Myocyte (in vitro differentiated cells): ENCODE measurements at regions not wholly inside any gene's neighbourhood (a gene's known extent, or its start where the extent isn't known, plus 50 kb on each side); places are given as distances from the start of the nearest gene placed in this dataset.

Source experiments
- DNase-seq: peaks from one replicate; pipeline ENCODE4 v3.0.0-alpha.2; 2012; ENCODE audit warnings: low read depth

GRCh38 chr2:18797133-18797845, 207.9 kb upstream of the NT5C1B start:
- DNase-seq, result no peak

DNA sequence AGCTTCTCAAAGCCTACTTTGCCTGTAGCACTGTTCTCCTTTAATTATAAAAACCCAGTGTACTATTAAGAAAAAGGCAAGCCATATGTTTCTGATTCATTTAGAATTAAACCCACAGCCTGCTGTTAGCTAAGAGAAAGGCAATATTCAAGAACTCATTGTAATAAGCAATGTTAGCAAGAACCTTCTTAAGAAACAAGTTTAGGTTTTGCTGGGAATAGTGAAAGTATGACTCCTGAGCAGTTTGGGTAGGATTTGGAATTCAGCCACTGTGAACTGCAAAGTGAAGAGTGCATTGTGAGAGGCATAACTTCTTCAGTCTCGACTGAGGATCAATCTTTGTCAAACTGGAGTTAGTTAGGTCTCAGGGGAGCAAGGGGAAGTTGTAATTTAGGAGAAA, 206.5 kb upstream of the NT5C1B start:
- no peak for DNase-seq

DNA sequence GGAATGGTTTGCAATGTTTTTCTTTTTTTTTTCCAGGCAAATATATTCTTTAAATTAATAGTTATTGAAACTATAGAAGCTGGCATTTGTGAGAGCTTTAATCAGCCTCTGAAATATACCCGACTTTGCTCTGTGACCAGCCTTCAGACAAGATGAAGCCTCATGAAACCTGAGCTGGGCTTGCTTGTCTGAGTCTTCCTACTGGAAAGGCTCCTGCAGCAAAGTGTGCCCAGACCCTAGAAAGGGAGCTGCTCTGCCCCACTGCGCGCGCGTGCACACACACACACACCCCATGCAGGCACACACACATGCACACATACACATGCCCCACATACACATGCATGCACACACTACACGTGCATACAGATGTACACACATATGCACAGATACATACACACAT, 203.3 kb upstream of the NT5C1B start:
- no peak for DNase-seq

DNA sequence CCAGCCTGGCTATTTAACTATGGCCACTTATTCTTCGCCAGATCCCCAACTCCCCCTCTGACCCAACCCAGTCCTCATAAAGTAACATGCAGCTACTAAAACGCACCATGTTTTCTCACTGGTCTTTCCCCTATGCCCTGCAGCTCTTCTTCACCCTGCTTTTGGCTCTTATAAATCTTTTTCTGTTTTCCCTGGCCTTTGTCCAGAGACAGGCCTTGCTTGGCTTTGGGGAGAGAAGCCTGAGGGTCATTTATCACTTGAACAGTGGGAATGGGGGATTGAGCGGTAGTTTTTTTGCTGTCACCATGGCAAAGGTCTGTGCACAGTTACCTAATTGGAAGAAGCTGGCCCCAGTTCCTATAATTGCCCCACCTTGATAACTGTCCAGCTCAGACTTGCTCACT, 202.9 kb upstream of the NT5C1B start:
- DNase-seq, result peak; percentile 15

DNA sequence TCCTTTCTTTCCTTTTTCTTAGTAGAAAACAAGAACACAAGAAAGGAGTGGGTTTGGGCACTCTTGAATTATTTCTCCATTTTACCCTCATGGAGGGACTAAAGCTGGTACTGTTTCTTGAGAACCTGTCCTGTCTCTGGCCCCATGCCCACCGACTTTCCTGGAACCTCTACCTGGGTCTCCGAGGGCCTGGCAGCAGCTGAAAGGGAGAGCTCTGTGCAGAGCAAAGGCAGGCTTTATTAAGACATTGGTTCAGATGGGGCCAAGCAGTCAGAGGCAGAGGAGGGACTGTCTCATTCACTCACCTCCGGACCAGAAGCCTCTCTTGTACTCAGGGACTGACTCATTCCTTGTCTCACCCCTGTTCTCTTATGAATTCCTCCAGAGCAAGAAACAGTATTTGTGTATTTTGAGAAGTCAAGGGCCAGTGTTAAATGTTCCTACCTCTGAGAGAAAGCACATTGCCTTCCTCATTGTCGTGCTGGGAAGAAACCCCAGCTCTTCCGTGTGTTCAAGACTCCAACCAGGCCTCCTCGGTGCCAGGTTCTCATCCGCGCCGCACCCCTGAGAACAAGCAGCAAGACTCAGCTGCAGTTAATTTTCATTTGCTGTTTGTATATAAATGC, 201.9 kb upstream of the NT5C1B start:
- DNase-seq, result no peak

DNA sequence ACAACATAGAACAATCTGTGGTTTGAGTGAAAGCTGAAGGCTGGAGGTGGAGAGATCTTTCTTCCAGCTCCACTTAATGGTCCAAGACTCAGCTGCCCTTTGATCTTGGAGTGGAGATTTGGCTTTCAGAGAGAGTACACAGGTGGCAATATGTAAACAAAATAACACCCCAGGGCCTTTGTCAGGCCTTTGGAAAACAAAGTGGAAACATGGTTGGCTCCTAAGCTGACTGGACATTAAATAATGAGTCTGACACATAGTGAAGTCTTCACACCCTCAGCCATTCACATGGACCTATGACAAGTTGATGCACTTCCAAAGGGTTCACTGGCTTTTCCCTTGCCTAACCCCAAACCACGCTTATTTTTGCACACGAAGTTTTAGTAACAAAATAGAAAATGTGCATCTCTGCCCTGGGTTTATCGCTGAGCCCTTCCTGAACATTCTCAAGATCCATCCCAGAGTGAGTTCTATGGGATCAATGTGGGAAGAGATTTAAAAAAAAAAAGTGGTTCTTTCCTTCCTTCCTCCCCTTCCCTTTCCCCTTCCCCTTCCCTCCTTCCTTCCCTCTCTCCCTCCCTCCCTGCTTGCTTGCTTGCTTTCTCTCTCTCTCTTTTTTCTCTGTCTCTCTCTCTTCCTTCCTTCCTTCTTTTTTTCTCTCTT, 201.3 kb upstream of the NT5C1B start:
- DNase-seq, result no peak

DNA sequence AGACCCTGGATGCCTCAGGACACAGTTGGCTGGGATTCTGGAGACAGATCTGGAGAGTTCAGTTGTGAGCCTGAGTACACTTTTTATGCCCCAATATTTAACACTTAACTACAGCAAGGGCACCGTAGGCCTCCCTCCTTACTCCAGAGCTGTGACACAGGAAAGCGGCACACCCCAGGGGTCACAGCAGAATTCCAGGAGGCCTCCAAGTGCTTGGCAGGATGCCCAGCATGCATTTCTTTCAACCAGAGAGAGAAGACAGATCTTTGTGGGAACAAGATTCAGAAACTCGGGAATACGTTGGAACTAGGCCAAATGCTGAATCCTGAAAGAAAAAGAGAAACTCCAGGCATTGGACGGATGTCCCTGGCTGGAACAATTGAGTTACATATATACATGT, 199.2 kb upstream of the NT5C1B start:
- peak; percentile 55 for DNase-seq

- no peak for DNase-seq
Measured at GRCh38 chr2:18787726-18788125, 198.4 kb upstream of the NT5C1B start.

- no peak for DNase-seq
Measured at GRCh38 chr2:18784245-18784644, 194.9 kb upstream of the NT5C1B start.

DNA sequence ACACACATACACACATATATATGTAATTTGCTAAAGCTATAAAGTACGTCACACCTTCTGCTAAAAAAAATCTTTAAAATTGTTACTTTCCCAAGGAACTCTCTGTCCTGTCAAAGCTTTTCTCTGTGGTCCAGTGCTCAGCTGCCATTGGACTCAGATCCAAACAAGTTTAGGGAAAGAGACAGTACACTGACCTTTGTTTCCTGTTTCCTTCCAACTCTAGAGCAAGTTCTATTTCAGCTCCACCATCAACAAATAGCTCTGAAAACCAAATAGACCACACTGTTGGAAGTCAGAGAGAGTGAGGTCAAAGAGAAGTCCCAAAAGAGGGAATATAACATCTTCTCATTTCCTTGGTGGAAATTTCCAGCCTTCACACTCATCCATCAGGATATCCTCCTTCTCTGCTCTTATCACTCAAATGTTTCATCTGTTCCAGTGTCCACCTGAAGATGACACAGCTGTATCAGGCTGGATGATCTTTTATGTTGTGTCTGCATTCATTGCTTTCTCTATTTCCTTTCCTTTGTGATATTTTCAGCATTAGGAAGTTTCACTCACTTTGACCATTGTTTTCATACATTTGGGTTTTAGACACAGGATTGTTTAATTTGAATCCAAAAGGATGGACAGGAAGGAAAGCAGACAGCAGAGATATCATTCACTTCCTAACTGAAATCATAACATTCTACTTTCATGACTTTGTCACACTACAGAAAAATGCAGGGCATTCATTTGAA, 192.3 kb upstream of the NT5C1B start:
- no peak for DNase-seq

DNA sequence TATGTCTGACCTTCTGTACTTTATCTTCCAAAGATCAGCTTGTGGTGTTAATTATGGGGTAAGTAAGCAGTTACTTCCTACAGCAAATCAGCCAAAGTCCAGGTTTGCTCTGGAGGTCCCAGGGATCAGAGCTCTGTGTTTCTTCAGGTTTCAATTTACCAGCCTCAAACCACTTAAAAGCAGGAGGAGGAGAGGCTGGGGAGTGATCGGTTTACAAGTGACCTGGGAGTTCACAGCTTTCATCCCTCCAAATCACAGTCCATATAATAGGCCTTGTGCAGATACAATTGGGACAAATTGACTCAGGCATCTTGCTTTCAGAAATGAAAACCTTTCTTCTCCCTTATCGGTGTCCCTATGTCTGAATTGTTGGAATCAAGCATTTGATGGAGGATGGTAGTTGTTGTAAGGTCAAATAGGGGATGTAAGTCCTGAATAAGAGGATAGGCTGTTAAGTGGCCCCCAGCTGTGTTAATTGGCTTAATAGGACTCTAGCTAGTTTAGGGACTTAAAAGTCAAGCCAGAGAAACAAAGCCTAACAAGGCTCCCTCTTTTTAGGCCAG, 188.0 kb upstream of the NT5C1B start:
- no peak for DNase-seq

DNA sequence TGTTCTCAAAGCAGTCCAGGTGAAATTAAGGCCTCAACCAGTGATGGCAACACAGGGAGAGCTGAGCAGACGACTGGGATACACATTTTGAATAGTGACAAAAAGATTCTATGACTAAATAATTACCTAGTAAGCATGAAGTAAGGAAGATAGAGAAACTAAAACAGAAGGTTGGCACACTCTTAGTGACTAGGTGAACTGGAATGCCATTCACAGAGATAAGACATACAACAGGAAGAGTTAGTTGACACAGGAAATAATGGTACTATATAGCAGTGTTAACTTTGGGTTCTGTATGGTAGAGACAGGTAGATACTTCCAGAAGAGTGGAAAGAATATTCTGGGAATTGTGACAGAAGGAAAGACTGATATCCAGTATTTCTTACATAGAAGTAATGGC, 181.8 kb upstream of the NT5C1B start:
- no peak for DNase-seq

GRCh38 chr2:18763338-18763737, 174.0 kb upstream of the NT5C1B start:
- no peak for DNase-seq

- no peak for DNase-seq
Measured at GRCh38 chr2:18762667-18763066, 173.3 kb upstream of the NT5C1B start.

DNA sequence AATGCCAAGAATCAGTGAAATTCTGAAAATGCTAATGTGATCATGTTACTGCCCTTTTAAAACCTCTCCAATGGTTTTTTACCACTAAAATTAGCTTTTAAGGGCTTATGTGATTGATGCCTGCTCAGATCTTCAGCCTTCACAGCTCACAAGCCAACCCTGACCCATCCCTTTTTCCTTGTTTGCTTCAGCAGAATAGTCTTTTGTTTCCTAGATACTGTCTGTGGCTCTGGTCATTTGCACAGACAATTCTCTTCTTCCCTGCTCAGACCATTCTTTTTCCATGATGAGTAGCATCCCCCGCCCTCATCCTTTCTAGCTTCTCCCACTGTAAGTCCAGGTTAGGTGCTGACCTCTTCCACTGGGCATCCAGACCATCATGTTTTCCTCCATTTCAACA, 164.9 kb upstream of the NT5C1B start:
- DNase-seq, result no peak

- DNase-seq, result no peak
Measured at GRCh38 chr2:18753722-18754121, 164.4 kb upstream of the NT5C1B start.

- no peak for DNase-seq
Measured at GRCh38 chr2:18752667-18753422, 163.5 kb upstream of the NT5C1B start.

DNA sequence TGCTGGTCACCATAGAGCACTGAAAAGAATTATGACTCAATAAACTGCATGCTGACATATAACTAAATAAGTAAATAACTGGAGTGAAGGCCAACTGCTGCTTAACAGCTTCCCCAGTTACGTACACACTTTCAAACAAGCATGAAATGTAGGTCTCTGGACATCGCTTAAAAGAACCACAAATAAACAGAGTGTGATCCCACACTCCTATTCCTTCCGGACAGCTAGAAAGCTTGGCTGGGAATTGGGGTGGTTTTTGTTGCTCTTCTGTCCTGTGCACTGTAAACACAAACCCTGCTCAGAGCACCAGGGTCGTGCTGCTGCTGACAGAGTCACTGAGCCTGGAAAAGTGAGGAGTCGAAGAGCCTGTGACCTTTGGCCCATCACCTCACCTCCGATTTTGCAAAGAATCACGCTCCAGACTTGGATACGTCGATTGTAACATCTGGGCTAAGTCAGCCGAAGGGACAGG, 162.7 kb upstream of the NT5C1B start:
- no peak for DNase-seq

DNA sequence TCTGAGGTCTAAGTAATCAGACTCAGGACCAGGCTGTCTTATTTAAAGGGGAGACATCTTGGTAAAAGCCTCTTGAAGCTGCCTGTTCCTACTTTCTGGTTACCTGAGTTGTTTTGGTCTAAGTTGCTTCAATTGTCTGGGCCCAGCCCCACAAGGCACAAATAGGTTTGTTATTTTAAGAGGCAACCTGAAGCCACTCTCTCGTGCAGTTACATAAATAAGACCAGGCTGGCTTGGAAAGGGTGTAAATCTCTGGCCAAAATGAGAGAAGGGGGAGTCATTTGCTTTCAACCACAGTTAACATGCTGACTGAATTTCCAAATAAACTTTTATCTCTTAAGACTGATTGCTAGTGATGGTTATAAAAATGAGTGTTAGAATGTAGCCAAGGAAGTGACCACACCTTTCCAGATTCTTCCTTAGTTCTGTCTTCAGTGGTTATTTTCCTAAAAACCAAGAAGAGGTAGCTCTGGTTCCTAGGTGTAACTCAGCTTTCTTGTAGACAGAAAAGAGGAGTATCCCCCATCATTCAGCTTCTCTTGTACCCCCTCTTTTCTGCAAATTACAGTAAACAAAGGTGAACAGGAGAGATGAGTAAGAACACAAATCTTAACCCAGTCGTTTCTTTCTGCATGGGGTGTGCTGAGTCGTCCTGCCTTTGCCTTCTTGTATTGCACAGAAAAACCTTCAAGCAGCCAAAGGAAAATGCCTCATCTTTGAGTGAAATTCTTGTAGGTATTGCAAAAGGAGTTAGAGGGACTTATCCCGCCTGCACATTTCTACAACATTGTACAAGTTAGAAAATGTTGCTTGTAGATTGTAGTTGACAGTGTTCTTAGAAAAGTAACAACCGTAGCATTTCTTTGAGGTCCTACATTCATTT, 161.5 kb upstream of the NT5C1B start:
- DNase-seq, result no peak
